Superior temporal gyrus (tissue), 1 donor: ENCODE measurements at regions not wholly inside any gene's neighbourhood (a gene's known extent, or its start where the extent isn't known, plus 50 kb on each side); places are given as distances from the start of the nearest gene placed in this dataset.
"Not testable (repeated sequence)": the region's sequence is repeated elsewhere in the genome, so short reads cannot be mapped to it uniquely, and the experiment has no call there.

Experiments used
- DNase-seq: peaks from one replicate; pipeline ENCODE4 v3.0.0-alpha.2; 2016; ENCODE audit errors: extremely low spot score

DNA sequence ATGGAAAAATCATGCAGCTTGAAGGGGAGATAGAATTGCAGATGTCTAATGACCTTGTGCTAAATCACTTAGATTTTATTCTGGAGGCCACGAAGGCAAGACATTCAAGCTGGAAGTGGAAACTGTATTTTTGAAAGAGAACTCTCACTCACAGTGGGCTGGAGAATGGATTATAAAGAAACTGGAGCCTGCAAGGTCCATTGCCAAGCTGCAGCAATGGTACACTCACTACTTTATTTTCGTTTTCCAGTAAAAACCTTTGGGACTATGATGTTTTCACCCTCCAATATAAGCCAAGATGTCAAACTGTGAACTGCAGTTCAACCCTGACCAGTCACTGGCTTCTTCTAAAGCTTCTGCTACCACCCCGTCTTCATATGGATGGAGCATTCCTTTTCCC is 62.0 kb downstream of the SKIDA1 start:
- DNase-seq, result no peak

- DNase-seq, result no peak
Measured at GRCh38 chr10:21458126-21458871, 67.2 kb downstream of the SKIDA1 start.

DNA sequence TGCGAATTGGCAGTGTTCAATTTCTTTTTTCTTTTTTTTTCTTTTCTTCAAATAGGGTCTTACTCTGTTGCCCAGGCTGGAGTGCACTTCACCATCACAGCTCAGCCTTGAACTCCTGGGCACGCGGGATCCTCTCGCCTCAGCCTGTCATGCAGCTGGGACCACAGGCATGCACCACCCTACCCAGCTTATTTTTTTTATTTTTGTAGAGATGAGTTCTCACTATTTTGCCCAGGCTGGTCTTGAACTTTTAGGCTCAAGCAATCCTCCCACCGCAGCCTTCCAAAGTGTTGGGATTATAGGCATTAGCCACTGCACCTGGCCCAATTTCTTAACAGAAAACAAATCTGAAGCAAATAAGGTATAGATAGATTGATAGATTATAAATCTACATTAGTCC is 69.3 kb downstream of the SKIDA1 start:
- DNase-seq, result no peak

- DNase-seq, result no peak
Measured at GRCh38 chr10:21452203-21452602, 73.3 kb downstream of the SKIDA1 start.

DNA sequence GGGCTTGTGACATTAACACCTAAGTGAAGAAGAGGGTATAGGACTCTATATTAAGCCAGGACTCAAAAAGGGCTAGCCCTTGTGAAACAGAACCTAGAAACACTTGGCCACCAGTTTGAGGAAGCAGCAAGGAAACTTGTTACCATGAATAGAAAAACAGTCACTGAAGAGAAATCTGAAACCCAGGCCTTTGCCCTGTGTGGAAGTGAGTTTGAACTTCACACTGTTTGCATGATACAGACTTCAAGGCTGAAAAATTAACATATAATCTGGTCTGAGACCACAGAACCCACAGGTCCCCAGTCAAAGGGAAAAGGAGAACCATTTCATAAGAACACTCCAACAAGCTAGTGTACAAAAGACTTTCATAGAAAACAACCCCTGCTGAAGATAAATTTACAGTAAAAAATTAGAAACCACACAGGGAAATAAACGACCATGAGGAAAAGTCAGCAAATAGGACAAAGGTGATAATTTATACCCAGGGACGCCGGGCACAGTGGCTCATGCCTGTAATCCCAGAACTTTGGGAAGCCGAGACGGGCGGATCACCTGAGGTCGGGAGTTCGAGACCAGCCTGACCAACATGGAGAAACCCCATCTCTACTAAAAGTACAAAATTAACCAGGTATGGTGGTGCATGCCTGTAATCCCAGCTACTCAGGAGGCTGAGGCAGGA is 76.1 kb downstream of the SKIDA1 start:
- DNase-seq, result no peak

GRCh38 chr10:21445163-21445562 is 80.3 kb downstream of the SKIDA1 start:
- DNase-seq, result no peak

- DNase-seq, result no peak
Measured at GRCh38 chr10:21441625-21442024, 83.9 kb downstream of the SKIDA1 start.

- not testable (repeated sequence) for DNase-seq
Measured at GRCh38 chr10:21438914-21439313, 86.6 kb downstream of the SKIDA1 start.

GRCh38 chr10:21437770-21438382 is 87.6 kb downstream of the SKIDA1 start:
- no peak for DNase-seq

DNA sequence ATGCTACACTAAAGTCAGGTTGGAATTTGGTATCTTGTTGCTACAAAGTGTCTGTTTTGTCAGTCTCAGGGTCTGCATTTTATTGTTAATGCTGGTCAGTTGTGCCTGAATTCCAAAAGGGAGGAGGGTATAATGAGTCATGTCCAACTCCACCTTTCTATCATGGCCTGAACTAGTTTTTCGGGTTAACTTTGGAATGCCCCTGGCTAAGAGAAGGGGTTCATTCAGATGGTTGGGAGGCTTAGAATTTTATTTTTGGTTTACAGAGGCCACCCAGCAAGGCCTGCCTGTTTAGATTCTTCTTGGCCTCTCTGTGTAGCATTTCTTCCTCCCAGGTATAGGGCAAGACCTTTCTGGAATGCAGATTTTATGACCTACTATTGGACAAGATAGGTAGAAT is 93.2 kb downstream of the SKIDA1 start:
- no peak for DNase-seq

DNA sequence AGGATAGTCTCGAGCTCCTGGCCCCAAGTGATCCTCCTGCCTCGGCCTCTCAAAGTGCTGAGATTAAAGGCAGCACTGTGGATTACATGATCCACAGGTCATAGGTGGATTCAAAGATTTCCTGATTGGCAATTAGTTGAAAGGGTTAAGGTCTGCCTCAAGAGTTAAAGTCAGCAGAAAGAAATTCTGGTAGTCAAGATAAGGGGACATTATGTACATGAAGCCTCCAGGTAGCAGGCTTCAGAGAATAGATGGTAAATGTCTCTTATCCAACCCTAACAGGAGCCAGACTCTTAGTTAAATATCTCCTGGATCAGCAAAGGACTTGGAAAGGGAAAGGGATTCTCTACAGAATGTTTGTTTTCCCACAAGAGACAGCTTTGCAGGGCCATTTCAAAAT is 93.7 kb downstream of the SKIDA1 start:
- no peak for DNase-seq

- no peak for DNase-seq
Measured at GRCh38 chr10:21427804-21428481, 97.5 kb downstream of the SKIDA1 start.

GRCh38 chr10:21424459-21424861 is 101.0 kb downstream of the SKIDA1 start:
- DNase-seq, result no peak

DNA sequence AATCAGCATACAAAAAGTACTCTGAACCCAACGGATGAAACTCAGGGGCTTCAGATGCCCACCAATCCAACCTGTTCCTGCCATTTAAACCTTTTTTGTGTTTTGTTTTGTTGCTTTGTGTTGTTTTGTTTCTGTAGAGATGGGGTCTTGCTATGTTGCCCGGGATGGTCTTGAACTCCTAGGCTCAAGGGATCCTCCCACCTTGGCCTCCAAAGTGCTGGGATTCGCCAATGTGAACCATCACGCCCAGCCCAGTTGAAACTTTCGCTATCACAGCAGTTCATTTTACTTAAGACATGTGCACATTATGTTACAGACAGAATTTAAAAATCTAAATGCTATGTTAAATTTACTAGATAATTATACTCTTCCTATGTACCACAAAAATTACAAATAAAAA is 101.6 kb downstream of the SKIDA1 start:
- DNase-seq, result no peak

- no peak for DNase-seq
Measured at GRCh38 chr10:21423338-21423737, 102.1 kb downstream of the SKIDA1 start.

GRCh38 chr10:21421794-21422193 is 103.7 kb downstream of the SKIDA1 start:
- DNase-seq, result no peak

DNA sequence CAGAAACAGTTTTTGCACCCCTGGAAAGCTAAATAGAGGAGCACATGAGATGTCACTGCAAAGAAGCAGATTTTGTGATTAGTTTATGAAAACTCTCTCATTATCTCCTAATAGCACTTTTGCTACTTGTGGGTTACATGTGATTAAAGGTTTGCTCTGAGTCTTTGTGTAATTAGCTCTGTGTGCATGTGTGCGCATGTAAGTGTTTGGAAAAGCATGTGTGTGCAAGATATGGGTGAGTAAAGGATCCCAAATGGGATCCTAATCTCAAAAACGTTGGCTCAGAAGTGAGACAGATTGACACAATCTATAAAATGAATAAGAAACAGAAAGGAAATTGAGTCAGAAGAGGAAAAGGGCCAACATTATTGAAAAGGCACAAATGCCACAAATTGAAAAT is 104.5 kb downstream of the SKIDA1 start:
- no peak for DNase-seq

- not testable (repeated sequence) for DNase-seq
Measured at GRCh38 chr10:21418981-21419576, 106.4 kb downstream of the SKIDA1 start.

DNA sequence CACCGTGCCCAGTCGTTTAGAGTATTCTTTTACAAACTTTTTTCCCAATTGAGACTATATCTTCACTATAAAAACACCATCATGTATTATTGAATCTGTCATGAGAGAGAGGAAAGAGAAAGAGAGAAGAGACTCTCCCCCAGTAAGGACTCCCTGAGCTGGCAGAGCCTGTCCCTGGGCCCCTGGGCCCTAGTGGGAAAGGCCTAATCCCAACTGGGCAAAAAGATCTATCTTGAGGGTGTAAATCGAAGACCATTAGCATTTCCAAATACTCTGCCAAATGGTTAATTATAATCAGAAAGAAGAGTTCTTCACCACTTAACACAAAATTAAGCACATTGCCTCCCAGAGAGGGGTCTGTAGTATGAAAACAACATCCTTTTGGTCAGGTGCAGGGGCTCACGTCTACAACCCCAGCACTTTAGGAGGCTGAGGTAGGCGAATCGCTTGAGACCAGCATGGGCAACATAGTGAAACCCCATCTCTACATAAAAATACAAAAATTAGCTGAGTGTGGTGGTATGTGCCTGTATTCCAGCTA is 108.2 kb downstream of the SKIDA1 start:
- no peak for DNase-seq

- no peak for DNase-seq
Measured at GRCh38 chr10:21413680-21414079, 111.8 kb downstream of the SKIDA1 start.

DNA sequence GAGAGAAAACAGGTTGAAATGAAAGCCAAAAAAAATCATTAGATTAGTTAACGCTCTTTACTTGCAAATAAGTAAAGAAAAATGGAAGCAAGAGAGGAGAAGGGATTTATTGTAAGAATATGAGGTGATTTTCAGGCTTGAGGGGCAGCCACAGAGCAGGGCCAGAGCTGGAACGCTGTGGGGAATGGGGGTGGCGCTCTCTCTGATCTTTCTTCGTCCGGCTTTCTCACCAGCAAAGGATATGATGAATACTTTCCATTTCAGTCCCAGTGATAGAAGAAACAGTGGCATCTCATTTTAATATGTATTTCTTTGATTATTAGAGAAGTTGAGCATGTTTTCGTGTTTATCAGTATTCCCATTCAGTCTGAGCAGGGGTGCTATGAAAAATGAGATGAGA is 112.2 kb downstream of the SKIDA1 start:
- DNase-seq, result no peak
